Panc1 (cell line): ENCODE measurements at regions not wholly inside any gene's neighbourhood (a gene's known extent, or its start where the extent isn't known, plus 50 kb on each side); places are given as distances from the start of the nearest gene placed in this dataset.

Experiments
- ATAC-seq: fragments of 200-7000 bp; cut with Tn5 transposase; 2 replicates; pipeline ENCODE4 v1.9.1; 2020; ENCODE audit warnings: mild to moderate bottlenecking, moderate library complexity
- BruUV-seq: library from RNA; stranded (reverse); fragments of 400-500 nt; replicated peaks from 2 replicates; lab custom pipeline; 2021; lab: Mats Ljungman, UMichigan
- CTCF ChIA-PET: fragments of 300-600 bp; sonication (Branson Sonifier 250); formaldehyde crosslinking; loops from one replicate; lab custom pipeline; 2022; ENCODE audit warnings: antibody characterized with exemption; lab: Charles Lee
- POLR2A ChIA-PET: fragments of 300-600 bp; sonication (Branson Sonifier 250); formaldehyde crosslinking; loops from one replicate; lab custom pipeline; 2022; ENCODE audit warnings: antibody characterized with exemption; lab: Charles Lee
- DNase-seq: peaks from one replicate; pipeline ENCODE4 v3.0.0-alpha.2; 2010; ENCODE audit warnings: low read depth, low spot score
- H3K27ac ChIP-seq: 2 replicates; pipeline ENCODE4 v1.5.1; 2011; ENCODE audit warnings: mild to moderate bottlenecking, low read length, inconsistent platforms
- H3K27me3 ChIP-seq: fragments of 200-500 bp; sonication (Bioruptor generic); 2 replicates; pipeline ENCODE4 v1.6.0; 2014; ENCODE audit warnings: low read length, inconsistent platforms; ENCODE audit not compliant: control insufficient read depth, insufficient read depth
- H3K36me3 ChIP-seq: fragments of 200-500 bp; sonication (Bioruptor generic); 2 replicates; pipeline ENCODE4 v1.5.1; 2014; ENCODE audit warnings: inconsistent platforms, mild to moderate bottlenecking, low read length, moderate library complexity; ENCODE audit not compliant: control insufficient read depth, insufficient read depth
- H3K4me1 ChIP-seq: 2 replicates; pipeline ENCODE4 v1.5.1; 2011; ENCODE audit warnings: inconsistent platforms, mild to moderate bottlenecking, low read length, moderate library complexity; ENCODE audit not compliant: control insufficient read depth, insufficient read depth
- H3K4me3 ChIP-seq, 2 experiments: 2 replicates each; pipeline ENCODE4 v1.5.1; 2011 to 2012; ENCODE audit warnings: low read depth in 2 of 2, low read length in 2 of 2, mild to moderate bottlenecking in 2 of 2, inconsistent platforms in 1 of 2, moderate library complexity in 1 of 2
- H3K9me3 ChIP-seq: fragments of 200-500 bp; sonication (Bioruptor generic); 2 replicates; pipeline ENCODE4 v1.5.1; 2014; ENCODE audit warnings: low read depth, mild to moderate bottlenecking, inconsistent platforms, low read length, moderate library complexity; ENCODE audit not compliant: control insufficient read depth, insufficient read depth
- CTCF ChIP-seq: fragments of 450-650 bp; IDR thresholded peaks from 2 replicates; pipeline ENCODE4 v1.5.1; 2017; ENCODE audit warnings: mild to moderate bottlenecking
- POLR2AphosphoS5 ChIP-seq: IDR thresholded peaks from 2 replicates; pipeline ENCODE4 v1.6.1; 2012; ENCODE audit warnings: mild to moderate bottlenecking, low read depth, low read length, moderate library complexity
- REST ChIP-seq, 2 experiments: IDR thresholded peaks; 2 replicates each; pipeline ENCODE4 v1.6.1; 2011 to 2012; ENCODE audit warnings: low read depth in 2 of 2, control low read depth in 1 of 2, low read length in 1 of 2, mild to moderate bottlenecking in 1 of 2, moderate library complexity in 1 of 2; ENCODE audit not compliant: insufficient read depth in 1 of 2
- SIN3A ChIP-seq: IDR thresholded peaks from 2 replicates; pipeline ENCODE4 v1.6.1; 2012; ENCODE audit warnings: low read depth, mild to moderate bottlenecking, low read length, moderate library complexity, borderline replicate concordance; ENCODE audit not compliant: insufficient read depth
- TCF7L2 ChIP-seq: IDR thresholded peaks from 2 replicates; pipeline ENCODE4 v1.6.1; 2011; ENCODE audit warnings: mild to moderate bottlenecking, low read depth, low read length, inconsistent platforms
- in situ Hi-C: cut with HindIII; loops from 2 replicates; pipeline ENCODE4 v1.10.0; 2016; ENCODE audit warnings: low sequenced_read_pairs, low pct_unique_long_range_greater_than_20kb
- intact Hi-C: fragments of 100-400 bp; cut with micrococcal nuclease; formaldehyde crosslinking; loops from one replicate; pipeline ENCODE4 v1.10.0; 2022; ENCODE audit not compliant: unreplicated experiment

- in situ Hi-C loops, result no loop called here
- Histone ChIP-seq H3K4me1 (no peaks in the 10 kb centered on the region), H3K36me3 (no peaks in the 10 kb centered on the region), H3K9me3 (no peaks in the 10 kb centered on the region), H3K4me3 (no peak overlapping the region), H3K27ac (no peak overlapping the region), H3K27me3 (no peaks in the 10 kb centered on the region)
- no TSS peak for BruUV-seq
- intact Hi-C loops, result no loop called here
- POLR2A ChIA-PET, result interaction anchor here (0.6 kb wide), 1 partner anchor 332 kb away, joined by 4 read pairs; no protein-coding TSS in a partner anchor
- no peak for DNase-seq
- TF ChIP-seq TCF7L2 (no peak), POLR2AphosphoS5 (no peak), REST (IDR thresholded peaks at IDR 0.05; ENCODE audit: insufficient read depth in 1 of 2, low read depth in 2 of 2, low read length in 1 of 2) (no peak), SIN3A (no peak), CTCF (no peak)
- ATAC-seq, result no peak
- CTCF ChIA-PET, result no interaction called here
Measured at GRCh38 chr13:104854698-104855097, 1680.8 kb downstream of the EFNB2 start.

- no TSS peak for BruUV-seq
Measured at GRCh38 chr13:104854007-104854406, 1681.5 kb downstream of the EFNB2 start.

GRCh38 chr13:104847922-104848321 is 1687.5 kb downstream of the EFNB2 start:
- Histone ChIP-seq H3K4me1 (no peaks in the 10 kb centered on the region), H3K27ac (no peak overlapping the region), H3K9me3 (no peaks in the 10 kb centered on the region), H3K4me3 (no peak overlapping the region), H3K27me3 (no peaks in the 10 kb centered on the region), H3K36me3 (no peaks in the 10 kb centered on the region)
- intact Hi-C loops, result no loop called here
- no peak for DNase-seq
- ChIA-PET CTCF (no interaction called here), POLR2A (no interaction called here)
- no TSS peak for BruUV-seq
- TF ChIP-seq SIN3A (no peak), CTCF (no peak), REST (IDR thresholded peaks at IDR 0.05; ENCODE audit: insufficient read depth in 1 of 2, low read depth in 2 of 2, low read length in 1 of 2) (no peak), POLR2AphosphoS5 (no peak)
- no peak for ATAC-seq
- in situ Hi-C loops, result no loop called here

More at GRCh38 chr13:104854007-104854406, 1681.5 kb downstream of the EFNB2 start:
- Histone ChIP-seq H3K4me1 (no peaks in the 10 kb centered on the region), H3K27me3 (no peaks in the 10 kb centered on the region), H3K4me3 (no peak overlapping the region), H3K9me3 (no peaks in the 10 kb centered on the region), H3K27ac (no peak overlapping the region), H3K36me3 (no peaks in the 10 kb centered on the region)
- no peak for ATAC-seq
- POLR2A ChIA-PET, result no interaction called here
- no peak for DNase-seq
- intact Hi-C loops (no loop called here), in situ Hi-C loops (no loop called here)
- no peak for TF ChIP-seq SIN3A
- CTCF ChIA-PET, result no interaction called here
